HFFc6 (cell line): ENCODE measurements at regions not wholly inside any gene's neighbourhood (a gene's known extent, or its start where the extent isn't known, plus 50 kb on each side); places are given as distances from the start of the nearest gene placed in this dataset.

ENCODE experiments used
- DNase-seq: peaks from one replicate; pipeline ENCODE4 v3.0.0-alpha.2; 2018
- H3K27ac Mint-ChIP-seq: 2 replicates; pipeline ENCODE4 v1.8.0; 2020; ENCODE audit warnings: mild to moderate bottlenecking, mixed read lengths
- H3K27me3 Mint-ChIP-seq: 2 replicates; pipeline ENCODE4 v1.8.0; 2021; ENCODE audit warnings: mild to moderate bottlenecking, moderate library complexity, mixed read lengths; ENCODE audit not compliant: insufficient read depth
- H3K36me3 Mint-ChIP-seq: 2 replicates; pipeline ENCODE4 v1.8.0; 2021; ENCODE audit warnings: low read depth, mixed read lengths
- H3K4me1 Mint-ChIP-seq: 2 replicates; pipeline ENCODE4 v1.8.0; 2020; ENCODE audit warnings: low read depth, mixed read lengths
- H3K4me3 Mint-ChIP-seq: 2 replicates; pipeline ENCODE4 v1.8.0; 2020; ENCODE audit warnings: mild to moderate bottlenecking, moderate library complexity, mixed read lengths
- H3K9me3 Mint-ChIP-seq: 2 replicates; pipeline ENCODE4 v1.8.0; 2020; ENCODE audit warnings: mild to moderate bottlenecking, mixed read lengths
- TF ChIP-seq, protein P1 (sequence below): fragments of 200-600 bp; sonication (generic); IDR thresholded peaks from 2 replicates; pipeline ENCODE4 v1.5.0; 2021; ENCODE audit warnings: antibody characterized with exemption, mild to moderate bottlenecking

DNA sequence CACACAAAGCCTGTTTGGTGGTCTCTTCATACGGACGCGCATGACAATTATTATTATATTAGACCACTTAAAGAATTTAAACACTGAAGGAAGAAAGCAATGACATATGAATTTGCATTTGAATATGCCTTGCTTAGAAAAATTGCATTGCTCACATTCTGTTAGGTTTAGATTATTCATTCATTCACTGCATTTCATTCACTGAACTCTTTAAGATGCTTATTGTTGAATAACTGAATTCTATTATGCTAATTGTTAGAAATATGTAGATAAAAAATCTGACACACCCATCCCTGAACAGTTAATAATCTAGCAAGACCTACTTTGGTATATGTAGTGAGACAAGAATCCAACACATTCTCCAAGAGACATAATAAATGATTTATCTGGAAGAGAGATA lies 94.4 kb upstream of the PEX5L start:
- H3K9me3 Mint-ChIP-seq = peaks cover 18% of the 10 kb centered on the region
- TF ChIP-seq, protein P1, sequence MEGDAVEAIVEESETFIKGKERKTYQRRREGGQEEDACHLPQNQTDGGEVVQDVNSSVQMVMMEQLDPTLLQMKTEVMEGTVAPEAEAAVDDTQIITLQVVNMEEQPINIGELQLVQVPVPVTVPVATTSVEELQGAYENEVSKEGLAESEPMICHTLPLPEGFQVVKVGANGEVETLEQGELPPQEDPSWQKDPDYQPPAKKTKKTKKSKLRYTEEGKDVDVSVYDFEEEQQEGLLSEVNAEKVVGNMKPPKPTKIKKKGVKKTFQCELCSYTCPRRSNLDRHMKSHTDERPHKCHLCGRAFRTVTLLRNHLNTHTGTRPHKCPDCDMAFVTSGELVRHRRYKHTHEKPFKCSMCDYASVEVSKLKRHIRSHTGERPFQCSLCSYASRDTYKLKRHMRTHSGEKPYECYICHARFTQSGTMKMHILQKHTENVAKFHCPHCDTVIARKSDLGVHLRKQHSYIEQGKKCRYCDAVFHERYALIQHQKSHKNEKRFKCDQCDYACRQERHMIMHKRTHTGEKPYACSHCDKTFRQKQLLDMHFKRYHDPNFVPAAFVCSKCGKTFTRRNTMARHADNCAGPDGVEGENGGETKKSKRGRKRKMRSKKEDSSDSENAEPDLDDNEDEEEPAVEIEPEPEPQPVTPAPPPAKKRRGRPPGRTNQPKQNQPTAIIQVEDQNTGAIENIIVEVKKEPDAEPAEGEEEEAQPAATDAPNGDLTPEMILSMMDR = no peak
- H3K36me3 Mint-ChIP-seq = peaks cover 16% of the 10 kb centered on the region
- no peaks in the 10 kb centered on the region for H3K4me1 Mint-ChIP-seq
- no peak overlapping the region for H3K4me3 Mint-ChIP-seq
- DNase-seq = no peak
- no peaks in the 10 kb centered on the region for H3K27me3 Mint-ChIP-seq
- no peak overlapping the region for H3K27ac Mint-ChIP-seq

DNA sequence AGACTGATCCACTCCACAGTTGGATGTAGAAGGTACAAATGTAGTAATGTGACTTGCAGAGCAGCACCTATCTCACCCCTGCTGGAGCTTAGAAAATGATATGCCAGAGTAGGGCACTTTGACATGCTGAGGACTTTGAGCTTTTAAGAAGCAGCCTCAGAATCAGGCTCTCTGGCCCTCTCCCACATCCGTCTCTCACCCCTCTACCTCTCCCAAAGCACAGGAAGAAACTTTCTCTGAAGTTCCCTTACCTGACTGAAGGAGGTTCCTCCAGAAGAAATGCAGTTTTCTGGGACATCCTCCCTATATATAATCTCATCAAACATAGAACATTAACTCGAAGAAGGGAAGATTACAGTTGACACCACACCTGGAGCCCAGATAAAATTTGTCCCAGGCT lies 98.4 kb upstream of the PEX5L start:
- H3K4me1 Mint-ChIP-seq = no peaks in the 10 kb centered on the region
- H3K9me3 Mint-ChIP-seq = no peaks in the 10 kb centered on the region
- no peak overlapping the region for H3K4me3 Mint-ChIP-seq

DNA sequence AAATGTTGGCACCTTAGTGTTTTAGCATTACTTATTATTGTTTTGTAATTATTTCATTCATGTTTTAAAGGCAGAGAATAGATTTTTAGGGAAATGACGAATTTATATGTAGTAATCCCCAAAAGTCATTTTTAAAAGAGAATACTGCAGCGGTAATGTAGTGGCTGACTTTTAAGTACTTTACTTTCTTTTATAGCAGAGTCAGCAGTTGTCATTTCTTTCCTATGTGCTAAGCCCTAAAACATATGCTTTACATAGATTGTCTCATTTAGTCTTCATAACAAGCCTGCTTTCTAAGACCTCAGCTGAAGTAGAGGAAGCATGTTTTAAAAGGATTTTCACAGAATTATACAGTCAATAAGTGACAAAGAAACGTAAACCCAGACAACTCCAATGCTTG lies 102.1 kb upstream of the PEX5L start:
- Mint-ChIP-seq H3K27me3 (no peaks in the 10 kb centered on the region), H3K4me1 (peaks cover 22% of the 10 kb centered on the region), H3K4me3 (no peak overlapping the region), H3K9me3 (peaks cover 5% of the 10 kb centered on the region; the same call in 1 of the 2 replicates), H3K36me3 (no peaks in the 10 kb centered on the region), H3K27ac (no peak overlapping the region)
- no peak for DNase-seq
- TF ChIP-seq, protein P1 = no peak

More for the DNA sequence above, 98.4 kb upstream of the PEX5L start:
- Mint-ChIP-seq H3K27me3 (no peaks in the 10 kb centered on the region), H3K27ac (no peak overlapping the region), H3K36me3 (no peaks in the 10 kb centered on the region)
- TF ChIP-seq, protein P1 = no peak
- DNase-seq = no peak

DNA sequence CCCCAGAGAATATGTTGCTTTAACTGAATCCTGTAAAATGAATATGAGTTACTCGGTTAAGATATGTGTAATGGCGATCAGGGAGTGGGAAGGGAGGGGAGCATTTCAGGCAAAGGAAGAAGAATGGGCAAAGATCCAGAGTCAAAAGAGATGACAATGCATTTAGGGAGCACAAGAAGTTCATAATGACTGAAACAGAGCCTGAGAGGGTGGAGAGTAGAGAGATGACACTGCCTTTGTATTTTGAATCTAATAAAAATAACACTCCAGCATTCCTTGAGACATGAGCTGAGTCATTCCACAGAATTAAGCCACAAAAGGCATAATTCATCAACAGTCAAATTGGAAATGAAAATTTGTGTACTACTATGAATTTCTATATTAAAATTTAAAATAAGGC lies 105.3 kb upstream of the PEX5L start:
- H3K4me1 Mint-ChIP-seq = peaks cover 22% of the 10 kb centered on the region
- DNase-seq = peak; percentile 31
- H3K27ac Mint-ChIP-seq = peak overlapping the region; percentile 62
- H3K27me3 Mint-ChIP-seq = no peaks in the 10 kb centered on the region
- TF ChIP-seq, protein P1 = no peak
- no peak overlapping the region for H3K4me3 Mint-ChIP-seq
- H3K36me3 Mint-ChIP-seq = peaks cover 8% of the 10 kb centered on the region; the same call in 1 of the 2 replicates
- peaks cover 14% of the 10 kb centered on the region for H3K9me3 Mint-ChIP-seq

DNA sequence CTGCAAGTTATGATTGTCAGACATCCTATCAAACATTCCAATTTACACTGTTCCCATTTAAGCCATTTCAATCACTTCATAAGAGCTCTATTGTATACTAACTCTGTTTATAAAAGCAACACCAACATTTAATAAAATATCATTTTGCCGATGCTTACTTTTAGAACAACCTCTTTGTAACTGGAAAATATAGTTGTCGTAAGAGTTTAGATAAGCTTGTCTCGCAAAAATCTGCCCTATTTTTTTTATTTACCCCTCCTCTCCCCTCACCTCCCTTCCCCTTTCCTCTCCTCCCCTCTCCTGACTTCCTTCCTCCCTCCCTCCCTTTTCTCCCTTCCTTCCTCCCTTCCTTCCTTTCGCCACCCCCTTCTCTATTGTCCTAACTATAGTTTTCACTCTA lies 105.7 kb upstream of the PEX5L start:
- Mint-ChIP-seq H3K27ac (no peak overlapping the region), H3K27me3 (no peaks in the 10 kb centered on the region), H3K9me3 (peaks cover 14% of the 10 kb centered on the region), H3K4me3 (no peak overlapping the region), H3K4me1 (peaks cover 22% of the 10 kb centered on the region), H3K36me3 (peaks cover 8% of the 10 kb centered on the region; the same call in 1 of the 2 replicates)
- TF ChIP-seq, protein P1 = no peak
- DNase-seq = no peak

DNA sequence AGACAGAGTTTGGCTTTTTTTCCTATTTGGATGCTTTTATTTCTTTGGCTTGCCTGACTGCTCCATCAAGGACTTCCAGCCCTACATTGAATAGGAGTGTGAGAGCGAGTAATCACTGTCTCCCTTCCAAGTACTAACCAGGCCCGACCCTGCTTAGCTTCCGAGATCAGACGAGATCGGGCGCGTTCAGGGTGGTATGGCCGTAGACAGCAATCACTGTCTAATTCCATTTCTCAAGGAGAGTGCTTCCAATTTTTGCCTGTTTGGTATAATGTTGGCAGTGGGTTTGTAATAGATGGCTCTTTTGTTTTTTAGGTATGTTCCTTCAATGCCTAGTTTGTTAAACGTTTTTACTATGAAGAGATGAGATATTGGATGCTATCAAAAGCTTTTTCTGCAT lies 125.0 kb upstream of the PEX5L start:
- Mint-ChIP-seq H3K27ac (no peak overlapping the region), H3K27me3 (no peaks in the 10 kb centered on the region; the same call in 1 of the 2 replicates), H3K9me3 (peaks cover 6% of the 10 kb centered on the region), H3K36me3 (peaks cover 7% of the 10 kb centered on the region; the same call in 1 of the 2 replicates), H3K4me1 (no peaks in the 10 kb centered on the region), H3K4me3 (no peak overlapping the region)
- no peak for DNase-seq
- TF ChIP-seq, protein P1 = no peak
